ENCODE measurements at regions not wholly inside any gene's neighbourhood (a gene's known extent, or its start where the extent isn't known, plus 50 kb on each side); places are given as distances from the start of the nearest gene placed in this dataset.
A peak's percentile ranks its signal among the peaks of the same experiment; 100 is the strongest.

GRCh38 chr15:85961821-85962220 lies 117.8 kb upstream of the AGBL1 start:
- H3K27ac ChIP-seq: no peak overlapping the region
- H3K9me3 ChIP-seq: no peaks in the 10 kb centered on the region
- TF ChIP-seq POLR2AphosphoS5 (IDR thresholded peaks at IDR 0.05; ENCODE audit: insufficient read depth in 1 of 2, low read depth in 1 of 2) (no peak), POLR2A (IDR thresholded peaks at IDR 0.05) (no peak)
- TF ChIP-seq, protein P1, sequence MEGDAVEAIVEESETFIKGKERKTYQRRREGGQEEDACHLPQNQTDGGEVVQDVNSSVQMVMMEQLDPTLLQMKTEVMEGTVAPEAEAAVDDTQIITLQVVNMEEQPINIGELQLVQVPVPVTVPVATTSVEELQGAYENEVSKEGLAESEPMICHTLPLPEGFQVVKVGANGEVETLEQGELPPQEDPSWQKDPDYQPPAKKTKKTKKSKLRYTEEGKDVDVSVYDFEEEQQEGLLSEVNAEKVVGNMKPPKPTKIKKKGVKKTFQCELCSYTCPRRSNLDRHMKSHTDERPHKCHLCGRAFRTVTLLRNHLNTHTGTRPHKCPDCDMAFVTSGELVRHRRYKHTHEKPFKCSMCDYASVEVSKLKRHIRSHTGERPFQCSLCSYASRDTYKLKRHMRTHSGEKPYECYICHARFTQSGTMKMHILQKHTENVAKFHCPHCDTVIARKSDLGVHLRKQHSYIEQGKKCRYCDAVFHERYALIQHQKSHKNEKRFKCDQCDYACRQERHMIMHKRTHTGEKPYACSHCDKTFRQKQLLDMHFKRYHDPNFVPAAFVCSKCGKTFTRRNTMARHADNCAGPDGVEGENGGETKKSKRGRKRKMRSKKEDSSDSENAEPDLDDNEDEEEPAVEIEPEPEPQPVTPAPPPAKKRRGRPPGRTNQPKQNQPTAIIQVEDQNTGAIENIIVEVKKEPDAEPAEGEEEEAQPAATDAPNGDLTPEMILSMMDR (IDR thresholded peaks at IDR 0.05): no peak
- DNase-seq (ENCODE audit: extremely low spot score in 2 of 2): no peak
- no peaks in the 10 kb centered on the region for H3K36me3 ChIP-seq
- intact Hi-C loops (cut with DNase I): loop anchor here (1.0 kb wide), 1 partner anchor 45 kb away; no protein-coding TSS in a partner anchor
- no peaks in the 10 kb centered on the region for H3K4me1 ChIP-seq
- H3K4me3 ChIP-seq: no peak overlapping the region
- H3K27me3 ChIP-seq: no peaks in the 10 kb centered on the region

- no peaks in the 10 kb centered on the region for H3K9me3 ChIP-seq
- H3K4me3 ChIP-seq: no peak overlapping the region
- TF ChIP-seq, protein P1 (IDR thresholded peaks at IDR 0.05): no peak
- DNase-seq (ENCODE audit: extremely low spot score in 2 of 2): no peak
- intact Hi-C loops (cut with DNase I): no loop called here
- H3K27ac ChIP-seq: no peak overlapping the region
- no peaks in the 10 kb centered on the region for H3K27me3 ChIP-seq
- H3K4me1 ChIP-seq: no peaks in the 10 kb centered on the region
- no peaks in the 10 kb centered on the region for H3K36me3 ChIP-seq
These were observed 116.4 kb upstream of the AGBL1 start for GRCh38 chr15:85963262-85963760.

DNA sequence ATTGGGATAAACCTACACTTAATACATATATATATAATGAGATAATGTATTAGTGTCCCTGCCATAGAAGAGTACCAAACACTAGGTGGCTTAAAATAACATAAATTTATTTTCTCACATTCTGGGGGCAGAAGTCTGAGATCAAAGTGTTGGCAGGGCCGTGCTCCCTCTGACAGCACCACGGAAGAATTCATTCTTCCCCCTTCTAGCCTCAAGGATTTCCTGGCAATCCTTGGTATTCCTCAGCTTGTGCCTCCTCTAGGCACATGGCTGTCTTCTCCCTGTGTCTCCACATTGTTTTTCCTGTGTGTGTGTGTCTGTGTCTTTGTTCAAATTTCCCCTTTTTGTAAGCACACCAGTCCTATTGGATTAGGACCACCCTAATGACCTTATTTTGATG lies 115.2 kb upstream of the AGBL1 start:
- no peak overlapping the region for H3K4me3 ChIP-seq
- no peaks in the 10 kb centered on the region for H3K27me3 ChIP-seq
- no peaks in the 10 kb centered on the region for H3K9me3 ChIP-seq
- intact Hi-C loops (cut with DNase I): no loop called here
- no peak for DNase-seq (ENCODE audit: extremely low spot score in 2 of 2)
- H3K36me3 ChIP-seq: no peaks in the 10 kb centered on the region
- H3K4me1 ChIP-seq: no peaks in the 10 kb centered on the region
- no peak for TF ChIP-seq POLR2A (IDR thresholded peaks at IDR 0.05)
- no peak for TF ChIP-seq POLR2AphosphoS5 (IDR thresholded peaks at IDR 0.05; ENCODE audit: insufficient read depth in 1 of 2, low read depth in 1 of 2)
- TF ChIP-seq, protein P1 (IDR thresholded peaks at IDR 0.05): no peak
- H3K27ac ChIP-seq: no peak overlapping the region

DNA sequence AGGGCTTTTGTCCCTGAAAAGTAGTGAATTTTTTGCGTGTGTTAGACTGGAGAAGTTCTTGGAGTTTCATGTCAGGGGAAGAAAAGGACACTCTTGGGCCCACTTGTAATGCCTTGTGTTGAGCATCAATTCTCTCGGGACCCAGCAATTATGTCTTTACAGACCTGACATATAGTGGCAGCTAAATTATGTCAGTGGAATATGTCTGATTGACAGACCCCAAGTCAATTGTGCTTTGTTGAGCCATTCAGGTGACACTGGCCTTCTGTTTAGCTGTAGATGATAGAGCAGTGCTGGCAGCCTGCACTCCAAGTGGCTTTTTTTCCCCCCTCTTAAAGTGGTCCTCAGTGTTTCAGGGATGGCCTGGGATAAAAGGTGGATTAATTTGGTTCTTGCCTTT lies 112.1 kb upstream of the AGBL1 start:
- Histone ChIP-seq H3K27me3 (no peaks in the 10 kb centered on the region), H3K36me3 (no peaks in the 10 kb centered on the region), H3K9me3 (no peaks in the 10 kb centered on the region), H3K27ac (no peak overlapping the region), H3K4me3 (no peak overlapping the region), H3K4me1 (no peaks in the 10 kb centered on the region)
- intact Hi-C loops (cut with DNase I): no loop called here
- peak in 1 of 2 donors; percentile 2 for DNase-seq (ENCODE audit: extremely low spot score in 2 of 2)
- TF ChIP-seq POLR2AphosphoS5 (IDR thresholded peaks at IDR 0.05; ENCODE audit: insufficient read depth in 1 of 2, low read depth in 1 of 2) (no peak), POLR2A (IDR thresholded peaks at IDR 0.05) (no peak)
- TF ChIP-seq, protein P1 (IDR thresholded peaks at IDR 0.05): no peak

GRCh38 chr15:85972805-85973540 lies 106.7 kb upstream of the AGBL1 start:
- intact Hi-C loops (cut with DNase I): no loop called here
- Histone ChIP-seq H3K27me3 (no peaks in the 10 kb centered on the region), H3K4me1 (no peaks in the 10 kb centered on the region), H3K27ac (no peak overlapping the region), H3K36me3 (no peaks in the 10 kb centered on the region), H3K9me3 (no peaks in the 10 kb centered on the region), H3K4me3 (no peak overlapping the region)
- peak in 1 of 2 donors; percentile 42 for DNase-seq (ENCODE audit: extremely low spot score in 2 of 2)
- TF ChIP-seq POLR2A (IDR thresholded peaks at IDR 0.05) (no peak), POLR2AphosphoS5 (IDR thresholded peaks at IDR 0.05; ENCODE audit: insufficient read depth in 1 of 2, low read depth in 1 of 2) (no peak)
- TF ChIP-seq, protein P1 (IDR thresholded peaks at IDR 0.05): no peak
